Tibial nerve (tissue), 4 donors: ENCODE measurements at regions not wholly inside any gene's neighbourhood (a gene's known extent, or its start where the extent isn't known, plus 50 kb on each side); places are given as distances from the start of the nearest gene placed in this dataset.

Experiments
- EP300 ChIP-seq, 2 donors: sonication (generic); formaldehyde crosslinking; IDR thresholded peaks; one replicate each; pipeline ENCODE4 v1.6.1; 2017; ENCODE audit warnings: antibody characterized with exemption in 2 of 2, mild to moderate bottlenecking in 1 of 2
- POLR2A ChIP-seq, 2 donors: fragments of 450-650 bp; IDR thresholded peaks; one replicate each; pipeline ENCODE4 v1.6.1; 2017; ENCODE audit warnings: antibody characterized with exemption in 2 of 2, mild to moderate bottlenecking in 2 of 2, moderate library complexity in 2 of 2
- TF ChIP-seq, protein P1 (sequence below), 5 experiments: fragments of 200-600 bp in 3 of 5; fragments of 450-650 bp in 2 of 5; sonication (generic) in 3 of 5; IDR thresholded peaks; one replicate each; pipeline ENCODE4 v1.5.1; 2016 to 2019; ENCODE audit warnings: antibody characterized with exemption in 5 of 5, mild to moderate bottlenecking in 3 of 5, moderate library complexity in 2 of 5

DNA sequence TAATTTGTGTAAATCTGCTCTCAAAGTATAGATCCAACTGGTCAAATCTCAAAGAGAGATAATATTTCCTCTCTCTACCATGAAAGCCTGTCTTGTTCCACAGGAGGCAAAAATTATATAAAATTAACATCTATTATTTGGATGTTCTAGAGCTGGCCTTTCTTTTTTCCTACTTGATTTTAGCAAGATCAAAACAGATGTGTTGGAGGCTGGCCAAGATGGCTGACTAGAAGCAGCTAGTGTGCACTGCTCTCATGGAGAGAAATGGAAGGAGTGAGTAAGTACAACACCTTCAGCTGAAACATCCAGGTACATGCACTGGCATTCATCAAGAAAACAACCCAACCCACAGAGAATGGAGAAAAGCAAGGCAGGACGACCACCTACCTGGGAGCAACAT lies 298.6 kb upstream of the SLC24A2 start:
- TF ChIP-seq, protein P1, sequence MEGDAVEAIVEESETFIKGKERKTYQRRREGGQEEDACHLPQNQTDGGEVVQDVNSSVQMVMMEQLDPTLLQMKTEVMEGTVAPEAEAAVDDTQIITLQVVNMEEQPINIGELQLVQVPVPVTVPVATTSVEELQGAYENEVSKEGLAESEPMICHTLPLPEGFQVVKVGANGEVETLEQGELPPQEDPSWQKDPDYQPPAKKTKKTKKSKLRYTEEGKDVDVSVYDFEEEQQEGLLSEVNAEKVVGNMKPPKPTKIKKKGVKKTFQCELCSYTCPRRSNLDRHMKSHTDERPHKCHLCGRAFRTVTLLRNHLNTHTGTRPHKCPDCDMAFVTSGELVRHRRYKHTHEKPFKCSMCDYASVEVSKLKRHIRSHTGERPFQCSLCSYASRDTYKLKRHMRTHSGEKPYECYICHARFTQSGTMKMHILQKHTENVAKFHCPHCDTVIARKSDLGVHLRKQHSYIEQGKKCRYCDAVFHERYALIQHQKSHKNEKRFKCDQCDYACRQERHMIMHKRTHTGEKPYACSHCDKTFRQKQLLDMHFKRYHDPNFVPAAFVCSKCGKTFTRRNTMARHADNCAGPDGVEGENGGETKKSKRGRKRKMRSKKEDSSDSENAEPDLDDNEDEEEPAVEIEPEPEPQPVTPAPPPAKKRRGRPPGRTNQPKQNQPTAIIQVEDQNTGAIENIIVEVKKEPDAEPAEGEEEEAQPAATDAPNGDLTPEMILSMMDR (IDR thresholded peaks at IDR 0.05): no peak
- TF ChIP-seq EP300 (IDR thresholded peaks at IDR 0.05): no peak
- no peak for TF ChIP-seq POLR2A (IDR thresholded peaks at IDR 0.05)
